ENCODE measurements at regions not wholly inside any gene's neighbourhood (a gene's known extent, or its start where the extent isn't known, plus 50 kb on each side); places are given as distances from the start of the nearest gene placed in this dataset.

DNA sequence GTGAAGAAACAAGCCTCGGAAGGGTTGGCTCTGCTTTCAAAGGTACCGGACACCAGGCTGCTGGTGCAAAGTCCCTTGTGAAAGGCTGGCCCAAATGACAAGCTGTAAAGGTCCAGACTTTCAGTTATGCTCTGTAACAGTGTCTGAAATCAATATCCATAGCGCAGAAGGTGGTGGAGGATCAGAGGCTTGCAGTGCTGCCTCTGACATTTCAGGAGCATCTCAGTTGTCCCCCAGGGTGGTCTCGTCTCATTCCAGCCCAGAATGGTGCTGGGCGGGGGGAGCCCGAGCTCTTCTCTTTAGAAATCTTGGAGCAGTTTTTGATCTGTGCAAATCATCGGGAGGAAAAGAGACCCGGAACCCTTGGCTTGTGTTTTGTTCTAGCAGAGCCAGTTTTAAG lies 402.3 kb upstream of the RGMA start:
- TF ChIP-seq CTCF (IDR thresholded peaks at IDR 0.05) (no peak), POLR2A (IDR thresholded peaks at IDR 0.05) (no peak)
